ENCODE measurements at regions not wholly inside any gene's neighbourhood (a gene's known extent, or its start where the extent isn't known, plus 50 kb on each side); places are given as distances from the start of the nearest gene placed in this dataset.

DNA sequence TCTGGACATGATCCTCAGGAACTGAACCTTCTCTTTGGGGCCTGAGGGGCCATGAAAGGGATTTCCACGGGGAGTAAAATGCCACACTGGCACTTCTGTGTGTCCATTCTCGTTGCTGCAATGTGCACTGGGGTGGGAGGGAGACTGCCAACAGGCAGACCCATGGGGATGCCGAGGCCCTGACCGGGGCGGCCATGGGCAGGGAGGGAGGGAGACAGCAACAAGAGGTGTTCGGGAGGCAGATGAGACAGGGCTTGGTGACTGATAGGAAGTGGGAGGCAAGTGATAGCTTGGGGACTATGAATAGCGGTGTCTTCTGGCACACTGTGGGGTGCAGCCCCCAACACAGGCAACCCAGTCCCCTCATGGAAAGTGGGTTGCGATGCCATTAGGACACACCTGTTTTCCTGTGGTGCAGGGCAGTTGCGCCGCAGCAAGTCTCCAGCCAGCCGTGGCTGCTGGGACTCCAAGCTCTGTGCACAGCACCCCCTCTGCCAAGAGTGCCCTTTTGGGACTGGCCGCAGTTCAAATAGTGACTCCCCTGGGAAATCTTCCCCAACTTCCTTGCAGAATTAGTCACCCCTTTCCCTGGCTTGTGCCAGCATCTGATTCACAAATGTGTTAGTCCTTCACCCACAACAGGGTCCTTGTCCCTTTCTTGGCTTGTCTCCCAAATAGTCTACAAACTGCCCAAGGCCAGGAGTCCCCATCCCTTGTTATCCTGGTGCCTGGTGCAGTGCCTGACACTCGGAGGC lies 88.8 kb downstream of the CHST1 start (continued):
- TF ChIP-seq REST (IDR thresholded peaks at IDR 0.05; ENCODE audit: borderline replicate concordance in 1 of 2, low read depth in 1 of 2, low read length in 2 of 2) (no peak), ZNF773 (CRISPR knock-in tag; IDR thresholded peaks at IDR 0.05; ENCODE audit: borderline replicate concordance) (no peak), TCF12 (IDR thresholded peaks at IDR 0.05) (no peak), TCF12 (CRISPR knock-in tag; IDR thresholded peaks at IDR 0.05) (no peak), ZNF296 (CRISPR knock-in tag; conservative IDR thresholded peaks at IDR 0.05) (no peak), BCL6 (CRISPR knock-in tag; IDR thresholded peaks at IDR 0.05) (no peak), SMARCE1 (IDR thresholded peaks at IDR 0.05; ENCODE audit: borderline replicate concordance) (no peak), TFAP4 (IDR thresholded peaks at IDR 0.05; ENCODE audit: borderline replicate concordance, low read depth) (no peak)
- TF ChIP-seq, protein P1, sequence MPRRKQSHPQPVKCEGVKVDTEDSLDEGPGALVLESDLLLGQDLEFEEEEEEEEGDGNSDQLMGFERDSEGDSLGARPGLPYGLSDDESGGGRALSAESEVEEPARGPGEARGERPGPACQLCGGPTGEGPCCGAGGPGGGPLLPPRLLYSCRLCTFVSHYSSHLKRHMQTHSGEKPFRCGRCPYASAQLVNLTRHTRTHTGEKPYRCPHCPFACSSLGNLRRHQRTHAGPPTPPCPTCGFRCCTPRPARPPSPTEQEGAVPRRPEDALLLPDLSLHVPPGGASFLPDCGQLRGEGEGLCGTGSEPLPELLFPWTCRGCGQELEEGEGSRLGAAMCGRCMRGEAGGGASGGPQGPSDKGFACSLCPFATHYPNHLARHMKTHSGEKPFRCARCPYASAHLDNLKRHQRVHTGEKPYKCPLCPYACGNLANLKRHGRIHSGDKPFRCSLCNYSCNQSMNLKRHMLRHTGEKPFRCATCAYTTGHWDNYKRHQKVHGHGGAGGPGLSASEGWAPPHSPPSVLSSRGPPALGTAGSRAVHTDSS (CRISPR knock-in tag; conservative IDR thresholded peaks at IDR 0.05) = no peak
